CD14-positive monocyte (primary cell): ENCODE measurements at regions not wholly inside any gene's neighbourhood (a gene's known extent, or its start where the extent isn't known, plus 50 kb on each side); places are given as distances from the start of the nearest gene placed in this dataset.
A peak's percentile ranks its signal among the peaks of the same experiment; 100 is the strongest.
"Not testable (repeated sequence)": the region's sequence is repeated elsewhere in the genome, so short reads cannot be mapped to it uniquely, and the experiment has no call there.

ENCODE experiments used
- DNase-seq, 3 donors: peaks; one replicate each; pipeline ENCODE4 v3.0.0-alpha.2; 2011 to 2022
- H2AFZ ChIP-seq: 2 replicates; pipeline ENCODE4 v1.6.0; 2012; ENCODE audit warnings: mild to moderate bottlenecking, low read depth, low read length, inconsistent platforms; ENCODE audit not compliant: insufficient read depth, poor library complexity, severe bottlenecking
- H3K27ac ChIP-seq, 2 donors: 1 replicate in 1 of 2; 2 replicates in 1 of 2; pipeline ENCODE4 v1.5.1; 2012 to 2013; ENCODE audit warnings: low read length in 2 of 2, control low read depth in 1 of 2, inconsistent platforms in 1 of 2, low read depth in 1 of 2, mild to moderate bottlenecking in 1 of 2
- H3K27me3 ChIP-seq, 2 donors: one replicate each; pipeline versions ENCODE4 v1.6.0 to v1.6.1; 2011 to 2013; ENCODE audit warnings: low read length in 2 of 2; ENCODE audit not compliant: control insufficient read depth in 2 of 2, insufficient read depth in 2 of 2
- H3K36me3 ChIP-seq, 2 donors: replicated peaks in 1 of 2; 1 replicate in 1 of 2; 2 replicates in 1 of 2; pipeline versions ENCODE4 v1.5.1 to v1.6.1; 2012 to 2013; ENCODE audit warnings: low read length in 2 of 2, control low read depth in 1 of 2, inconsistent platforms in 1 of 2, mild to moderate bottlenecking in 1 of 2; ENCODE audit not compliant: insufficient read depth in 2 of 2, control insufficient read depth in 1 of 2
- H3K4me1 ChIP-seq, 2 donors: 1 replicate in 1 of 2; 2 replicates in 1 of 2; pipeline versions ENCODE4 v1.5.1 to v1.6.1; 2012 to 2013; ENCODE audit warnings: low read length in 2 of 2, control low read depth in 1 of 2, inconsistent platforms in 1 of 2, mild to moderate bottlenecking in 1 of 2, moderate library complexity in 1 of 2; ENCODE audit not compliant: insufficient read depth in 2 of 2, control insufficient read depth in 1 of 2
- H3K4me2 ChIP-seq: replicated peaks from 2 replicates; pipeline ENCODE3; 2012; ENCODE audit warnings: low read length, moderate library complexity, mild to moderate bottlenecking; ENCODE audit not compliant: poor library complexity, severe bottlenecking; ENCODE audit errors: extremely low read depth
- H3K4me3 ChIP-seq, 3 experiments: fragments of 200-600 bp in 1 of 3; sonication (generic) in 1 of 3; replicated peaks in 1 of 3; 1 replicate in 2 of 3; 2 replicates in 1 of 3; pipeline ENCODE4 v1.5.1; 2011 to 2013; ENCODE audit warnings: low read length in 3 of 3, mild to moderate bottlenecking in 3 of 3, control low read depth in 2 of 3, low read depth in 2 of 3, inconsistent platforms in 1 of 3, moderate library complexity in 1 of 3
- H3K79me2 ChIP-seq: 2 replicates; pipeline ENCODE4 v1.6.0; 2012; ENCODE audit warnings: mild to moderate bottlenecking, control low read depth, inconsistent platforms, low read length, moderate library complexity; ENCODE audit not compliant: insufficient read depth
- H3K9ac ChIP-seq: 2 replicates; pipeline ENCODE4 v1.6.0; 2017; ENCODE audit warnings: low read length, mild to moderate bottlenecking; ENCODE audit not compliant: insufficient read depth, poor library complexity, severe bottlenecking
- H3K9me3 ChIP-seq, 2 donors: replicated peaks in 1 of 2; 1 replicate in 1 of 2; 2 replicates in 1 of 2; pipeline versions ENCODE4 v1.5.1 to v1.6.1; 2012 to 2013; ENCODE audit warnings: low read length in 2 of 2, control low read depth in 1 of 2; ENCODE audit not compliant: control insufficient read depth in 1 of 2, insufficient read depth in 1 of 2
- H4K20me1 ChIP-seq: 2 replicates; pipeline ENCODE4 v1.6.0; 2012; ENCODE audit warnings: mild to moderate bottlenecking, low read length, control low read depth, moderate library complexity; ENCODE audit not compliant: insufficient read depth
- H3K27ac Mint-ChIP-seq, 7 donors: one replicate each; pipeline ENCODE4 v1.8.0; 2020; ENCODE audit warnings: mild to moderate bottlenecking in 7 of 7, mixed read lengths in 7 of 7, moderate library complexity in 6 of 7, inconsistent platforms in 2 of 7
- H3K27me3 Mint-ChIP-seq, 3 donors: one replicate each; pipeline ENCODE4 v1.8.0; 2021 to 2022; ENCODE audit warnings: low read depth in 3 of 3, mild to moderate bottlenecking in 3 of 3, mixed read lengths in 3 of 3, moderate library complexity in 3 of 3, inconsistent platforms in 1 of 3
- H3K36me3 Mint-ChIP-seq, 2 donors: one replicate each; pipeline ENCODE4 v1.8.0; 2020; ENCODE audit warnings: mixed read lengths in 2 of 2, inconsistent platforms in 1 of 2, mild to moderate bottlenecking in 1 of 2
- H3K4me1 Mint-ChIP-seq: one replicate; pipeline ENCODE4 v1.8.0; 2020; ENCODE audit warnings: mild to moderate bottlenecking, mixed read lengths
- H3K4me3 Mint-ChIP-seq, 2 donors: one replicate each; pipeline ENCODE4 v1.8.0; 2020; ENCODE audit warnings: mild to moderate bottlenecking in 2 of 2, mixed read lengths in 2 of 2, moderate library complexity in 1 of 2
- H3K9me3 Mint-ChIP-seq, 7 donors: one replicate each; pipeline ENCODE4 v1.8.0; 2020 to 2022; ENCODE audit warnings: mixed read lengths in 7 of 7, mild to moderate bottlenecking in 6 of 7, moderate library complexity in 6 of 7, inconsistent platforms in 2 of 7
- WGBS: methylation state at CpG from one replicate; pipeline ENCODE4 v1.1.5; 2013; ENCODE audit warnings: missing lambda C conversion rate; ENCODE audit not compliant: insufficient coverage; 5-methylcytosine and 5-hydroxymethylcytosine counted together
- intact Hi-C, 2 donors: fragments of 100-400 bp; cut with micrococcal nuclease; formaldehyde crosslinking; loops; one replicate each; pipeline versions ENCODE4 v1.15.0 to v1.15.1; 2023

- H2AFZ ChIP-seq, H3K9me3 ChIP-seq, H3K4me3 ChIP-seq, H3K27me3 Mint-ChIP-seq, DNase-seq, H3K9me3 Mint-ChIP-seq, H3K4me2 ChIP-seq, H3K4me3 Mint-ChIP-seq, H3K27me3 ChIP-seq, H3K27ac ChIP-seq, H3K9ac ChIP-seq, intact Hi-C loops, H3K4me1 ChIP-seq: not testable (repeated sequence)
- Mint-ChIP-seq H3K36me3 (peaks cover 36 to 59% of the 10 kb centered on the region in 2 donors), H3K4me1 (peaks cover 44% of the 10 kb centered on the region), H3K27ac (peak overlapping the region in 3 of 7 donors; percentile 46 to 84 (median 57))
- WGBS: 88% methylated on average over 13 of the region's 20 CpGs
- Histone ChIP-seq H3K36me3 (peaks cover 9 to 13% of the 10 kb centered on the region in 2 donors), H3K79me2 (peaks cover 92% of the 10 kb centered on the region), H4K20me1 (peaks cover 86% of the 10 kb centered on the region)
These were observed 86.8 kb upstream of the METTL9 start for GRCh38 chr16:21512280-21513192.

DNA sequence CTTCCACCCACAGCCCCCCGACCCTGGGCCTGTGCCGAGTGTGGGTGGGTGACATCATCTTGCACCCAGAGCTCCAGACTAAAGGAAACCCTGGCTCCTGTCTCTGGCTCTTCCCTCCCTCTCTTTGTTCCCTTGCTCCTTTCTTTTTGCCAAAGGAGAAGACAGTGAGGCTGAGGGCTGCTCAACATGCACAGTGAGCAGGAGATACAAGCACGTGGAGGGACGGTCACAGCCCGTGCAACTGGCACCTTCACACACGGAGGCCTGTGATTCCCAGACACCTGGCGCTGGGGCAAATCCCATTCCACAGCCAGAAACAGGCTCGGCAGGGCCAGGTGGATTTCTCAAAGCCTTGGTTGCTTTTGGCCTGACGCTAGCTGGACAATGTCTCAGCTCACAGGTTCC is 86.0 kb upstream of the METTL9 start:
- Histone ChIP-seq H4K20me1 (peaks cover 84% of the 10 kb centered on the region), H3K36me3 (peaks cover 9 to 13% of the 10 kb centered on the region in 2 donors), H3K79me2 (peaks cover 91% of the 10 kb centered on the region)
- intact Hi-C loops, H3K9ac ChIP-seq, H3K27me3 Mint-ChIP-seq, H3K4me1 ChIP-seq, H3K4me3 Mint-ChIP-seq, H3K27me3 ChIP-seq, H3K4me3 ChIP-seq, H2AFZ ChIP-seq, H3K4me2 ChIP-seq, H3K27ac Mint-ChIP-seq, H3K27ac ChIP-seq, DNase-seq, H3K9me3 Mint-ChIP-seq, H3K9me3 ChIP-seq: not testable (repeated sequence)
- H3K36me3 Mint-ChIP-seq: peaks cover 30 to 51% of the 10 kb centered on the region in 2 donors
- H3K4me1 Mint-ChIP-seq: peaks cover 42% of the 10 kb centered on the region
- 95% methylated on average over 7 of the region's 9 CpGs for WGBS

DNA sequence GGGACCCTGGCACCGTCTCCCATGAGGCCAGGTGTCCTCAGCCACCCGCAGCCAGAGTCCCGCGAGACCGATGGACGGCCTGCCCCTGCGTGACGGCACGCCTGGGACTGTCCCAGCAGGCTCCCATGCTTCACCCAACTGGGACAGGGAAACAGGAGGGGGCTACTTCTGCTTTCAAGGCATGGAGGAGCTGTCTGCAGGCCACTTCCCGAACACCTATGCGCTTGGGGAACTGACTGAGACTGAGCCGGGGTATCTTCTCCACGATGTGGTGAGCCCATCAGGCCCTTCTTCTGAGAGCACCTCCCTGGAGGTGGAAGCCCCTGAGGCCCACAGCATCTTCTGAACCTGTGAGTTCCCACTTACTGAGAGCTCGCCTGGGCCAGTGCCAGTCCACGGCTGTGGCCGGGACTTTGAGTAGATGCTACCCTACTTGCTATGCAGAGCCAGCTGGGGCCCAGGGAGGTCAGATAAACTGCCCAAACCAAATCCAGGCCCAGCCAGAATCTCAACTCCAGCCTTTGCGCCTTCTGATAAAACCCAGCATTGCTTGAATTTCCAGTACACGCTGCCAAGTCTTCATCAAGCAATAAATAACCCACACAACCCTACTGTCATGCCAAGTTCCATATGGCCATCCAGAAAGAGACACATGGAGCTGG is 85.4 kb upstream of the METTL9 start:
- Histone ChIP-seq H4K20me1 (peaks cover 84% of the 10 kb centered on the region), H3K79me2 (peaks cover 91% of the 10 kb centered on the region), H3K4me1 (peaks cover 10 to 13% of the 10 kb centered on the region in 2 donors), H3K36me3 (peaks cover 9 to 10% of the 10 kb centered on the region in 2 donors)
- H3K4me3 Mint-ChIP-seq, H3K27ac ChIP-seq, DNase-seq, H3K9ac ChIP-seq, H3K27me3 ChIP-seq, H3K27me3 Mint-ChIP-seq, H3K4me2 ChIP-seq, H3K9me3 ChIP-seq, H3K4me3 ChIP-seq, H3K9me3 Mint-ChIP-seq, intact Hi-C loops, H2AFZ ChIP-seq: not testable (repeated sequence)
- Mint-ChIP-seq H3K36me3 (peaks cover 26 to 50% of the 10 kb centered on the region in 2 donors), H3K4me1 (peaks cover 41% of the 10 kb centered on the region), H3K27ac (peak overlapping the region in 3 of 7 donors; percentile 14 to 54 (median 43))
- WGBS: 61% methylated on average over 16 of the region's 18 CpGs

GRCh38 chr16:21514474-21514840 is 84.9 kb upstream of the METTL9 start:
- peaks cover 11 to 18% of the 10 kb centered on the region in 2 donors for H3K4me1 ChIP-seq
- H3K9me3 ChIP-seq, H3K27ac ChIP-seq, H3K9ac ChIP-seq, H3K4me3 Mint-ChIP-seq, H3K9me3 Mint-ChIP-seq, H2AFZ ChIP-seq, intact Hi-C loops, H3K27me3 ChIP-seq, H3K27me3 Mint-ChIP-seq, H3K4me2 ChIP-seq, DNase-seq, H3K4me3 ChIP-seq, H3K36me3 ChIP-seq: not testable (repeated sequence)
- Mint-ChIP-seq H3K36me3 (peaks cover 26 to 46% of the 10 kb centered on the region in 2 donors), H3K27ac (peak overlapping the region in 3 of 7 donors; percentile 14 to 54 (median 43)), H3K4me1 (peaks cover 41% of the 10 kb centered on the region)
- H3K79me2 ChIP-seq: peaks cover 91% of the 10 kb centered on the region
- 89% methylated on average over 9 of the region's 14 CpGs for WGBS
- H4K20me1 ChIP-seq: peaks cover 78% of the 10 kb centered on the region
